ENCODE measurements at regions not wholly inside any gene's neighbourhood (a gene's known extent, or its start where the extent isn't known, plus 50 kb on each side); places are given as distances from the start of the nearest gene placed in this dataset.
"Not testable (repeated sequence)": the region's sequence is repeated elsewhere in the genome, so short reads cannot be mapped to it uniquely, and the experiment has no call there.

GRCh38 chr6:112401083-112401482, 54.0 kb downstream of the RFPL4B start:
- no peak for DNase-seq (ENCODE audit: low read depth)

GRCh38 chr6:112407101-112407590, 60.0 kb downstream of the RFPL4B start:
- no peak for DNase-seq (ENCODE audit: low read depth)

DNA sequence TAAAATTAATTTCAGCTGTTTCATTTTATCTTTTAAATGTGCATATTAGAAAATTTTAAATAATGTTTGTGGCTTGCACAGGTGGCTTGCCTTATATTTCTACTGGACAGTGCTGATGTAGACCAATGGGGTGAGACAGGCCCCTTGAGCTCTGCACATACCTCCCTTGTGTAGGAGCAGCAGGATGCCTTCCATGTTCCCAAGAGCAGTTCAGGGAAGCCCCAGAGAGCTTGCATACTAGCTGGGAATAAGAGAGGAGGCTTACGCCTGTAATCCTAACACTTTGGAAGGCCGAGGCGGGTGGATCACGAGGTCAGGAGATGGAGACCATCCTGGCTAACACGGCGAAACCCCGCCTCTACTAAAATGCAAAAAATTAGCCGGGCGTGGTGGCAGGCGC, 61.4 kb downstream of the RFPL4B start:
- no peak for DNase-seq (ENCODE audit: low read depth)

GRCh38 chr6:112409311-112409710, 62.2 kb downstream of the RFPL4B start:
- DNase-seq (ENCODE audit: low read depth), result no peak

- DNase-seq (ENCODE audit: low read depth), result no peak
Measured at GRCh38 chr6:112413780-112414179, 66.7 kb downstream of the RFPL4B start.

DNA sequence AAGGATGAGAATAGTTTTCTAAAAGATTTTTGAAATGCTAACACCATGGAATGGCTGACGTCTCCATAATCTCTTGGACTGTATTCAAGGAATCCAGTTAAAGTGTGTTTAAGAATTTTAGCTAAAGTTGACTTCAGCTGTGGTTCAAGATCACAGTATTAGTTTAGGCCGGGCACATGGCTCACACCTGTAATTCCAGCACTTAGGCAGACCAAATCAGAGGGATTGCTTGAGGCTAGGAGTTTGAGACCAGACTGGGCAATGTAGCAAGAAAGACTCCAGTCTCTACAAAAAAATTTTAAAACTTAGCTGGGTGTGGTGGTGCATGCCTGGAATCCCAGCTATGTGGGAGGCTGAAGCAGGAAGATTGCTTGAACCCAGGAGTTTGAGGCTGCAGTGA, 68.2 kb downstream of the RFPL4B start:
- no peak for DNase-seq (ENCODE audit: low read depth)

DNA sequence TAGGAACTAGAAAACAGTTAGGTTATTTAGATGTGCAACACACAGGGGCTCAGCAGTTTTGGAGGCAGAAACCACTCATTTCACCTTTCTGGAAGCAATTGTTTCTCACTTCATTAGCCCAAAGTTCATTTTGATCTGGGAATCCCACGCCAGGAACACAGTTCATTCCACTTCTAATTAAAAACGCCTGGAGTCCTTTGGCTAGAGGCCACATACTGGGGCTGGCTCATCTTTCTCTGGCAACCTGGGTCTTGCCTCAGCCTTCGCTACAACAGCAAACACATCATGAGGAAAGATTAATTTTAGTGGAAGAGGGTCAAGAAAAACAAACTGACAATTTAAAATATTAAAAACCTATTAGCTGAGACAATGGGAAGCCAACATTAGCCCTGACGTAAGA, 69.7 kb downstream of the RFPL4B start:
- DNase-seq (ENCODE audit: low read depth), result peak; percentile 65

- not testable (repeated sequence) for DNase-seq (ENCODE audit: low read depth)
Measured at GRCh38 chr6:112427011-112427410, 79.9 kb downstream of the RFPL4B start.

DNA sequence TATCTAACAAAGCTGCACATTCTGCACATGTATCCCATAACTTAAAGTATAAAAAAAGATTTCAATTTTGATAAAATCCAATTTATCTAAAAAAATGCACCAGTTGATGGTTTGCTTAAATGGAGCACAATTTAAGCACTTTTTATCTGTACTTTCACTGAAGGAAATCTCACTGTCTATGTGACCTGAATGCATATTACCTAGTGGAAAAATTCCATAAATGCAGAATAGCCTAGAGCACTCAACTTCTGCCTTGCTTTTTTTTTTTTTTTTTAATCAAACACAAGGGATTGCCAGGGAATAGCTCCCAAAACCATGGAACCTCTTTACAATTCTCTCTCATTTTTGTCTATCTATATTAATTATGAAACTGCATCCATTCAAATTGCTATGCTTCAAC, 80.4 kb downstream of the RFPL4B start:
- DNase-seq (ENCODE audit: low read depth), result no peak

GRCh38 chr6:112428477-112428876, 81.3 kb downstream of the RFPL4B start:
- DNase-seq (ENCODE audit: low read depth), result no peak

- DNase-seq (ENCODE audit: low read depth), result no peak
Measured at GRCh38 chr6:112429226-112429625, 82.1 kb downstream of the RFPL4B start.

DNA sequence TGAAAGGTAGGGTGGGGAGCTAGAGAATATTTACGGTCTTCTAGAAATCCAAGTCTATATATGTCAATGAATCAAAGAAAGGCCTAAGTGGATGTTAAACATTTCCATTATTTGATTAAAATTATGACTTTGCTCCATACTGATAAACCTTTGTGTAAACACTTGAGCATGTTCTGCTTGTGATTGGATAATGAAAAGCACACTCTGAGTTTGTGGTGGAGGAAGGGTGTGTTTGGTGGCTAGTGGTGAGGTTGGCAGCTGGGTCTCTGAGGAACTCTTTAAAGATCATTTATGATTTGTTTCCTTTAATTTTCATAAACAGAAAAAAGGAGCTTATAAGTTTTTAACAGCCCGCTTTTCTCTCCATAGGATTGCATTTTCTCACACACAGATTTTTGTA, 84.7 kb downstream of the RFPL4B start:
- DNase-seq (ENCODE audit: low read depth), result no peak

DNA sequence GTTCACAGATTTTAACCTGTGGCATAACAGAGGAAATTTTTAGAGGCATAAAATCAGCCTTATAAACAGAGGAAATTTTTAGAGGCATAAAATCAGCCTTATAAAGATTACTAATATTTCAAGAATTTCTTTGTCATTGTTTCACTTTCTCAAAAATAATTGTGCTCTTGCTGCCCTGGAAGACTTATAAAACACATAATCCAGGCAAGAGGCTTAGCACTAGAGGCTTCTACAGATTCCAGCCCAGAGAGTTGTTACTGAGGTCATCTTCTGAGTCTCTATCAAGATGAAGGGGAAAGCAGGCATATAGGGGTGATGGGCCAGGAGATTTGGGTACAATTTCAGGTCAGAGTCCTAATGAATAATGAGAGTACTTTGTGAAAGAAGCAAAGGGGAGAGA, 85.7 kb downstream of the RFPL4B start:
- no peak for DNase-seq (ENCODE audit: low read depth)

DNA sequence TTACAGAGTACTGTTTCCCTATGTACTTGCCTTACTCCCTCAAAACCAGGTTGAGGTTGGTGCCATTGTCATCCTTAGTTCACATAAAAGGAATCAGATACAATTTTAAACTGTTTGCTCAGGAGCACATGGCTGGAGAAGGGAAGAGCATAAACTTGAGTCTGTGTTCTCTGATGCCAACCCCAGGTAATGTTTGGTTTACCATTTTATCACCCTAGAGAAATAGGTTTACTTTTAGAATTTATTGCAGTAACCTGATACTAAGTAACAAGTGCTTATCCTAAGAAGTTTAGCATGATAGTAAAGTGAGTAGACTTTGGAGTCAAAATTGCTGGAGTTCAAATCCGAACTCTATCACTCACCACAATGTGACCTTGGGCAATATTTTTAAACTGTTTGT, 86.3 kb downstream of the RFPL4B start:
- DNase-seq (ENCODE audit: low read depth), result no peak

DNA sequence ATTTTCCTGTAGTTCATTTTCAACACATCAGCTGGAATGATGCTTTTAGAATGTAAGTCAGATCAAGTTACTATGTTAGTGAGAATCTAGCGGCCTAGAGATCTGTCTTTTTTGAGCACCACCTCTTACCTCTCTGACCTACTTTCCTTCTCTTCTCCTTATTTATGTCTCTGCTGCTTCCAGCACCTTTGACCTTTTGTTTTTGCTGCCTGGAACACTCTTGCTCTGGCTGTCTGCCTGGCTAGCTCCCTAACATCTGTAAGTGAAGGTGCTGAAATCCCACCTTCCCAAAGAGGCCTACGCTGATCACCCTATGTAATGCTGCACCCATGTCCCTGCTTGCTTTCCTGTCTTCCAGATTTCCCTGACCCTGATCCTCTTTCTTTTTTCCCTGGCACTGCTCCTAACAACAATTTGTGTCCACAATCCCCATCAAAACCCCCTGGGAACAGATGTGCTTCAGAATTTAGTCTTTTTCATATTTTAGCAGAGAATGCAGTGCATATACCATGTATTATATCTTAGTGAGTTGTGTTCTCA, 87.8 kb downstream of the RFPL4B start:
- no peak for DNase-seq (ENCODE audit: low read depth)

DNA sequence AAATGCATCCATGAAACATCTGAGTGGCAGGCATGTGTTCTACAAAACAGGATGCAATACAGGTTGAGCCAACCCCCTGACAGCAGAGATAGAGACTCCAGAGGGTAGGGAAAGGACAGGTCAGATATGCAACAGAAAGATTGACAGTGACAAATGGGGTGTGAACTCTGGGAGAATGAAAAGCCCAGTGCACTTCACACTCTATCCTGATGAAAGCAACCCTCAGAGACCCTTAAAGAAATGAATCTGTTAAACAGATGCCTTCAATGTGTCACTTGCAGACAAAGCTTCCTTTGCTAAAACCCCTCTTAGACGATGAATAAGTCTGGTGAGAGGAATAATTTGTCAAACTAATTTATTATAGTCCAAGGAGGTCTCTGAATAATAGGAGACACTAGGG, 89.9 kb downstream of the RFPL4B start:
- no peak for DNase-seq (ENCODE audit: low read depth)

DNA sequence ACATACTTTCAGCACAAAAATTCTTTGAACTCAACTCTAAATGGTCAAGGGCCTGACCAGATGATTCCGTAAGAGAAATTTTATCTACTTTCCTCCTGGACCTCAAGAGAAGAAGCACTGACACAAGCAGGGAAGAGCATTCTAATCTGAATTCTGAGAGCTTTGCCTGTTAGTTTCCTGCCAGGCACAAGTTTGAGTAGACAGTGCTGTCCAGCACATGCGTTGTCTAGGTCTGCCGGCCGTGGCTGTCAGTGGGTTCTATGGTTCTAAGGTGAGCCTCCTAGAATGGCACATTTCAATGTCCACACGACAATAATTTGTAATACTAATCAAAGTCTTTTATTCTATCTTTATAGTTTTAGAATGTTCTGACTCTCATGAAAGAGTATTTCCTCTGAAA, 91.9 kb downstream of the RFPL4B start:
- no peak for DNase-seq (ENCODE audit: low read depth)

- DNase-seq (ENCODE audit: low read depth), result no peak
Measured at GRCh38 chr6:112439432-112439831, 92.3 kb downstream of the RFPL4B start.

DNA sequence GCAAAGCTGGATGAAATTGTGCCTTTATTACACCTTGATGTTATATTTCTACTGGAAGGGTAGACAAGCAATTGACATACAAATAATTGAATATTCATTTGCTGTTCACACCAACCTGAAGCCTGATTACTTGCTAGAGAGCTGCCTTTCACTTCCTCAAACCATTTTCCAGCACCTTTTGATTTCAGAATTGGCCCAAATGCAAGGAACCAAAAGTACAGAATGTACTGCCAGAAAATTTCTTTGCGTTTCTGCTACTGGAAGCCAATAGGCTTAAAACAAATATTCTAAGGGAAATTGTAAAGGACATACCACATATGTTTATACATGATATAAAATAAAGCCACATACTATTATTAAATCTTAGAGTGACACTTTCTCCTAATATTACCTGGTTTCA, 94.5 kb downstream of the RFPL4B start:
- DNase-seq (ENCODE audit: low read depth), result no peak

GRCh38 chr6:112443179-112444065, 96.3 kb downstream of the RFPL4B start:
- DNase-seq (ENCODE audit: low read depth), result peak; percentile 53

- DNase-seq (ENCODE audit: low read depth), result not testable (repeated sequence)
Measured at GRCh38 chr6:112448786-112449185, 101.7 kb downstream of the RFPL4B start.

DNA sequence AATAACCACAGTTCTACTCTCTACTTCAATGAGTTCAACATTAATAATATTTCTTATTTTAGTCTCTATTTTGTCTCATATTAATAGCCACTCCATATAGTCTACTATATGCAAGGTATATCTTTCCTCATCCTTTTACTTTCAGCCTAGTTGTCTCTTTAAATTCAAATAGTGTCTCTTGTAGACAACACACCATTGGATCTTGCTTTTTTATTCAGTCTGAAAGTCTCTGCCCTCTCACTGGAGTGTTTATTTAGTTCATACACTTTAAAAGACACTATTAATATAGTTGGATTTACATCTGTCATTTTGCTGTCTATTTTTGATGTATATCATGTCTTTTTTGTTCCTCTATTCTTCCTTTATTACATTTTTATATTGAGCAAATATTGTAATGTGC, 103.5 kb downstream of the RFPL4B start:
- no peak for DNase-seq (ENCODE audit: low read depth)

DNA sequence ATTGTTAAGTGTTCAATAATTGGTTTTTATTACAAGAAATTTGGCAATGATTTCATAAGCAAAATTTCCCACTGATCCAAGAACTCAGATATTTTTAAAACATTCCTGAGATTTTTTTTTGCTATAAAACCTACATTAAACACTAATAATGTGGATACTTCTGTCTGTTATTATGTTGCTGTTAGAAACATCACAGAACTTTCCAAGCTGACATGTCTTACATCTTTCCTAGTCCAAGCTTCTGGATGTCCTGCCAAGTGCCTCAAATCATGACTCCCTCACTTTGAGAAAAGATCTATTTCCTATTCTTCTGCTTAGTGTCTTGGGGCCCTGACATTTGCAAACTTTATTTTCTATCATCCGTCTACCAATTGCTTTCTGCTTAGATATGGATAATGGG, 110.8 kb downstream of the RFPL4B start:
- no peak for DNase-seq (ENCODE audit: low read depth)
